Endothelial cell of umbilical vein (primary cell): ENCODE measurements at regions not wholly inside any gene's neighbourhood (a gene's known extent, or its start where the extent isn't known, plus 50 kb on each side); places are given as distances from the start of the nearest gene placed in this dataset.

Experiments
- CTCF ChIP-seq, 2 donors: IDR thresholded peaks; 1 replicate in 1 of 2; 2 replicates in 1 of 2; pipeline ENCODE4 v1.5.1; 2011; ENCODE audit warnings: low read length in 2 of 2, mild to moderate bottlenecking in 2 of 2, moderate library complexity in 2 of 2, control low read depth in 1 of 2, inconsistent platforms in 1 of 2, low read depth in 1 of 2; ENCODE audit not compliant: insufficient read depth in 1 of 2; ENCODE audit errors: extremely low read depth in 1 of 2
- EZH2 ChIP-seq: IDR thresholded peaks from 2 replicates; pipeline ENCODE4 v1.6.1; 2012; ENCODE audit warnings: borderline replicate concordance, low read depth, mild to moderate bottlenecking, moderate library complexity, low read length, inconsistent platforms; ENCODE audit not compliant: severe bottlenecking
- JUN ChIP-seq: IDR thresholded peaks from 2 replicates; pipeline ENCODE4 v1.6.1; 2011; ENCODE audit warnings: borderline replicate concordance, low read depth; ENCODE audit not compliant: insufficient read length, insufficient read depth
- POLR2A ChIP-seq: IDR thresholded peaks from 2 replicates; pipeline ENCODE4 v1.6.1; 2012; ENCODE audit warnings: low read depth, mild to moderate bottlenecking, control low read depth, low read length
- POLR2AphosphoS5 ChIP-seq: IDR thresholded peaks from 2 replicates; pipeline ENCODE4 v1.6.1; 2012; ENCODE audit warnings: low read depth, mild to moderate bottlenecking, control low read depth, low read length, moderate library complexity; ENCODE audit not compliant: insufficient read depth

GRCh38 chr2:217723981-217724380 is 278.8 kb downstream of the TNS1 start:
- TF ChIP-seq CTCF (IDR thresholded peaks at IDR 0.05; ENCODE audit: extremely low read depth in 1 of 2, insufficient read depth in 1 of 2, low read depth in 1 of 2, low read length in 2 of 2) (no peak), POLR2A (no peak), EZH2 (no peak), JUN (no peak), POLR2AphosphoS5 (no peak)
